Panc1 (cell line): ENCODE measurements at regions not wholly inside any gene's neighbourhood (a gene's known extent, or its start where the extent isn't known, plus 50 kb on each side); places are given as distances from the start of the nearest gene placed in this dataset.

Experiments used
- ATAC-seq: fragments of 200-7000 bp; cut with Tn5 transposase; 2 replicates; pipeline ENCODE4 v1.9.1; 2020; ENCODE audit warnings: mild to moderate bottlenecking, moderate library complexity
- BruUV-seq: library from RNA; stranded (reverse); fragments of 400-500 nt; replicated peaks from 2 replicates; lab custom pipeline; 2021; lab: Mats Ljungman, UMichigan
- CTCF ChIA-PET: fragments of 300-600 bp; sonication (Branson Sonifier 250); formaldehyde crosslinking; loops from one replicate; lab custom pipeline; 2022; ENCODE audit warnings: antibody characterized with exemption; lab: Charles Lee
- POLR2A ChIA-PET: fragments of 300-600 bp; sonication (Branson Sonifier 250); formaldehyde crosslinking; loops from one replicate; lab custom pipeline; 2022; ENCODE audit warnings: antibody characterized with exemption; lab: Charles Lee
- DNase-seq: peaks from one replicate; pipeline ENCODE4 v3.0.0-alpha.2; 2010; ENCODE audit warnings: low read depth, low spot score
- H3K27ac ChIP-seq: 2 replicates; pipeline ENCODE4 v1.5.1; 2011; ENCODE audit warnings: mild to moderate bottlenecking, low read length, inconsistent platforms
- H3K27me3 ChIP-seq: fragments of 200-500 bp; sonication (Bioruptor generic); 2 replicates; pipeline ENCODE4 v1.6.0; 2014; ENCODE audit warnings: low read length, inconsistent platforms; ENCODE audit not compliant: control insufficient read depth, insufficient read depth
- H3K36me3 ChIP-seq: fragments of 200-500 bp; sonication (Bioruptor generic); 2 replicates; pipeline ENCODE4 v1.5.1; 2014; ENCODE audit warnings: inconsistent platforms, mild to moderate bottlenecking, low read length, moderate library complexity; ENCODE audit not compliant: control insufficient read depth, insufficient read depth
- H3K4me1 ChIP-seq: 2 replicates; pipeline ENCODE4 v1.5.1; 2011; ENCODE audit warnings: inconsistent platforms, mild to moderate bottlenecking, low read length, moderate library complexity; ENCODE audit not compliant: control insufficient read depth, insufficient read depth
- H3K4me3 ChIP-seq, 2 experiments: 2 replicates each; pipeline ENCODE4 v1.5.1; 2011 to 2012; ENCODE audit warnings: low read depth in 2 of 2, low read length in 2 of 2, mild to moderate bottlenecking in 2 of 2, inconsistent platforms in 1 of 2, moderate library complexity in 1 of 2
- H3K9me3 ChIP-seq: fragments of 200-500 bp; sonication (Bioruptor generic); 2 replicates; pipeline ENCODE4 v1.5.1; 2014; ENCODE audit warnings: low read depth, mild to moderate bottlenecking, inconsistent platforms, low read length, moderate library complexity; ENCODE audit not compliant: control insufficient read depth, insufficient read depth
- CTCF ChIP-seq: fragments of 450-650 bp; IDR thresholded peaks from 2 replicates; pipeline ENCODE4 v1.5.1; 2017; ENCODE audit warnings: mild to moderate bottlenecking
- POLR2AphosphoS5 ChIP-seq: IDR thresholded peaks from 2 replicates; pipeline ENCODE4 v1.6.1; 2012; ENCODE audit warnings: mild to moderate bottlenecking, low read depth, low read length, moderate library complexity
- SIN3A ChIP-seq: IDR thresholded peaks from 2 replicates; pipeline ENCODE4 v1.6.1; 2012; ENCODE audit warnings: low read depth, mild to moderate bottlenecking, low read length, moderate library complexity, borderline replicate concordance; ENCODE audit not compliant: insufficient read depth
- TCF7L2 ChIP-seq: IDR thresholded peaks from 2 replicates; pipeline ENCODE4 v1.6.1; 2011; ENCODE audit warnings: mild to moderate bottlenecking, low read depth, low read length, inconsistent platforms
- in situ Hi-C: cut with HindIII; loops from 2 replicates; pipeline ENCODE4 v1.10.0; 2016; ENCODE audit warnings: low sequenced_read_pairs, low pct_unique_long_range_greater_than_20kb
- intact Hi-C: fragments of 100-400 bp; cut with micrococcal nuclease; formaldehyde crosslinking; loops from one replicate; pipeline ENCODE4 v1.10.0; 2022; ENCODE audit not compliant: unreplicated experiment
- TF ChIP-seq, protein P1 (sequence below), 2 experiments: IDR thresholded peaks; 2 replicates each; pipeline ENCODE4 v1.6.1; 2011 to 2012; ENCODE audit warnings: low read depth in 2 of 2, control low read depth in 1 of 2, low read length in 1 of 2, mild to moderate bottlenecking in 1 of 2, moderate library complexity in 1 of 2; ENCODE audit not compliant: insufficient read depth in 1 of 2

DNA sequence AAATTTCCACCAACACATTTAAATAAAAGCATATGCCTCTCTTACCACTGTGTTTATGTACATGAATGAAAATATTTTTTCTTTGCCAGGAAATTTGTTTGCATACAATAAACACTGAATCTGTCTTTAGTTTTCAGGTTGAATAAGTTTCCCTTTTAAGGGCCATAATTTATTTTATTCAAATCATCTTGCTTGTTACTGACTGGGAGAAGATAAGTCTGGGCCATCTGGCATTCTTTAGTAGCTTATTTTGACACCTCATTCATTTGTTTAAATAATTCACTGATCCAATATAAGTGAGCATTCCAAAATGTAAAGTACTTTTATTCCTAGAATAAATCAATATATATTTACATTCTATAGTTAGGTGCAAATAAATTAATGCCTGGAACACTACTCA is 1001.3 kb downstream of the PLOD2 start:
- intact Hi-C loops: no loop called here
- POLR2A ChIA-PET: no interaction called here
- H3K9me3 ChIP-seq: no peaks in the 10 kb centered on the region; the same call in 1 of the 2 replicates

GRCh38 chr3:145170121-145170520 is 990.9 kb downstream of the PLOD2 start:
- no peak overlapping the region for H3K27ac ChIP-seq
- POLR2A ChIA-PET: no interaction called here
- no peak for ATAC-seq
- in situ Hi-C loops (no loop called here), intact Hi-C loops (no loop called here)
- H3K4me1 ChIP-seq: no peaks in the 10 kb centered on the region
- CTCF ChIA-PET: no interaction called here
- no peak for DNase-seq
- H3K36me3 ChIP-seq: no peaks in the 10 kb centered on the region
- no TSS peak for BruUV-seq
- H3K27me3 ChIP-seq: no peaks in the 10 kb centered on the region
- no peaks in the 10 kb centered on the region; the same call in 1 of the 2 replicates for H3K9me3 ChIP-seq
- no peak overlapping the region for H3K4me3 ChIP-seq
- no peak for TF ChIP-seq CTCF
- TF ChIP-seq, protein P1, sequence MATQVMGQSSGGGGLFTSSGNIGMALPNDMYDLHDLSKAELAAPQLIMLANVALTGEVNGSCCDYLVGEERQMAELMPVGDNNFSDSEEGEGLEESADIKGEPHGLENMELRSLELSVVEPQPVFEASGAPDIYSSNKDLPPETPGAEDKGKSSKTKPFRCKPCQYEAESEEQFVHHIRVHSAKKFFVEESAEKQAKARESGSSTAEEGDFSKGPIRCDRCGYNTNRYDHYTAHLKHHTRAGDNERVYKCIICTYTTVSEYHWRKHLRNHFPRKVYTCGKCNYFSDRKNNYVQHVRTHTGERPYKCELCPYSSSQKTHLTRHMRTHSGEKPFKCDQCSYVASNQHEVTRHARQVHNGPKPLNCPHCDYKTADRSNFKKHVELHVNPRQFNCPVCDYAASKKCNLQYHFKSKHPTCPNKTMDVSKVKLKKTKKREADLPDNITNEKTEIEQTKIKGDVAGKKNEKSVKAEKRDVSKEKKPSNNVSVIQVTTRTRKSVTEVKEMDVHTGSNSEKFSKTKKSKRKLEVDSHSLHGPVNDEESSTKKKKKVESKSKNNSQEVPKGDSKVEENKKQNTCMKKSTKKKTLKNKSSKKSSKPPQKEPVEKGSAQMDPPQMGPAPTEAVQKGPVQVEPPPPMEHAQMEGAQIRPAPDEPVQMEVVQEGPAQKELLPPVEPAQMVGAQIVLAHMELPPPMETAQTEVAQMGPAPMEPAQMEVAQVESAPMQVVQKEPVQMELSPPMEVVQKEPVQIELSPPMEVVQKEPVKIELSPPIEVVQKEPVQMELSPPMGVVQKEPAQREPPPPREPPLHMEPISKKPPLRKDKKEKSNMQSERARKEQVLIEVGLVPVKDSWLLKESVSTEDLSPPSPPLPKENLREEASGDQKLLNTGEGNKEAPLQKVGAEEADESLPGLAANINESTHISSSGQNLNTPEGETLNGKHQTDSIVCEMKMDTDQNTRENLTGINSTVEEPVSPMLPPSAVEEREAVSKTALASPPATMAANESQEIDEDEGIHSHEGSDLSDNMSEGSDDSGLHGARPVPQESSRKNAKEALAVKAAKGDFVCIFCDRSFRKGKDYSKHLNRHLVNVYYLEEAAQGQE (IDR thresholded peaks at IDR 0.05; ENCODE audit: insufficient read depth in 1 of 2, low read depth in 2 of 2, low read length in 1 of 2): no peak
- no peak for TF ChIP-seq SIN3A
- no peak for TF ChIP-seq POLR2AphosphoS5
- no peak for TF ChIP-seq TCF7L2

More for the DNA sequence above, 1001.3 kb downstream of the PLOD2 start:
- no TSS peak for BruUV-seq
- TF ChIP-seq SIN3A: no peak
- TF ChIP-seq, protein P1 (IDR thresholded peaks at IDR 0.05; ENCODE audit: insufficient read depth in 1 of 2, low read depth in 2 of 2, low read length in 1 of 2): no peak
- no peak for TF ChIP-seq POLR2AphosphoS5
- TF ChIP-seq CTCF: no peak
- no peak for TF ChIP-seq TCF7L2
- Histone ChIP-seq H3K4me3 (no peak overlapping the region), H3K4me1 (no peaks in the 10 kb centered on the region), H3K36me3 (no peaks in the 10 kb centered on the region), H3K27me3 (no peaks in the 10 kb centered on the region), H3K27ac (no peak overlapping the region)
- in situ Hi-C loops: no loop called here
- DNase-seq: no peak
- CTCF ChIA-PET: no interaction called here
- no peak for ATAC-seq
